ENCODE measurements at regions not wholly inside any gene's neighbourhood (a gene's known extent, or its start where the extent isn't known, plus 50 kb on each side); places are given as distances from the start of the nearest gene placed in this dataset.

- TF ChIP-seq POLR2A (IDR thresholded peaks at IDR 0.05) (no peak), CTCF (IDR thresholded peaks at IDR 0.05) (no peak)
- Histone ChIP-seq H3K4me3 (no peak overlapping the region), H3K9me3 (no peaks in the 10 kb centered on the region), H3K27ac (no peak overlapping the region), H3K27me3 (no peaks in the 10 kb centered on the region), H3K36me3 (no peaks in the 10 kb centered on the region), H3K4me1 (no peaks in the 10 kb centered on the region)
- DNase-seq = no peak
These were observed 69.5 kb upstream of the SSX2IP start for GRCh38 chr1:84759756-84760155.

- H3K36me3 ChIP-seq = no peaks in the 10 kb centered on the region
- no peaks in the 10 kb centered on the region for H3K4me1 ChIP-seq
- H3K27ac ChIP-seq = no peak overlapping the region
- TF ChIP-seq POLR2A (IDR thresholded peaks at IDR 0.05) = no peak
- TF ChIP-seq CTCF (IDR thresholded peaks at IDR 0.05) = no peak
- H3K27me3 ChIP-seq = no peaks in the 10 kb centered on the region
- H3K4me3 ChIP-seq = peak overlapping the region in 1 of 4 donors; percentile 4
- no peaks in the 10 kb centered on the region for H3K9me3 ChIP-seq
- no peak for DNase-seq
These were observed 68.8 kb upstream of the SSX2IP start for GRCh38 chr1:84758968-84759491.

- no peak for DNase-seq
- Histone ChIP-seq H3K4me3 (no peak overlapping the region), H3K9me3 (no peaks in the 10 kb centered on the region), H3K27ac (no peak overlapping the region), H3K27me3 (no peaks in the 10 kb centered on the region), H3K36me3 (no peaks in the 10 kb centered on the region), H3K4me1 (no peaks in the 10 kb centered on the region)
- no peak for TF ChIP-seq CTCF (IDR thresholded peaks at IDR 0.05)
- TF ChIP-seq POLR2A (IDR thresholded peaks at IDR 0.05) = no peak
These were observed 68.2 kb upstream of the SSX2IP start for GRCh38 chr1:84758476-84758875.

- Histone ChIP-seq H3K9me3 (no peaks in the 10 kb centered on the region), H3K27ac (no peak overlapping the region), H3K4me1 (no peaks in the 10 kb centered on the region), H3K27me3 (no peaks in the 10 kb centered on the region), H3K4me3 (no peak overlapping the region), H3K36me3 (no peaks in the 10 kb centered on the region)
- TF ChIP-seq CTCF (IDR thresholded peaks at IDR 0.05) (no peak), POLR2A (IDR thresholded peaks at IDR 0.05) (no peak)
- DNase-seq = no peak
These were observed 67.0 kb upstream of the SSX2IP start for GRCh38 chr1:84757301-84757700.

GRCh38 chr1:84756455-84757082, 66.3 kb upstream of the SSX2IP start:
- Histone ChIP-seq H3K27me3 (no peaks in the 10 kb centered on the region), H3K4me3 (no peak overlapping the region), H3K9me3 (no peaks in the 10 kb centered on the region), H3K36me3 (no peaks in the 10 kb centered on the region), H3K4me1 (no peaks in the 10 kb centered on the region), H3K27ac (no peak overlapping the region)
- no peak for DNase-seq
- TF ChIP-seq CTCF (IDR thresholded peaks at IDR 0.05) (no peak), POLR2A (IDR thresholded peaks at IDR 0.05) (no peak)

Measured in Peyer's patch (tissue), 4 donors.